IgD-negative memory B cell (primary cell): ENCODE measurements at regions not wholly inside any gene's neighbourhood (a gene's known extent, or its start where the extent isn't known, plus 50 kb on each side); places are given as distances from the start of the nearest gene placed in this dataset.
A peak's percentile ranks its signal among the peaks of the same experiment; 100 is the strongest.

Experiments
- H3K27ac Mint-ChIP-seq, 3 donors: one replicate each; pipeline ENCODE4 v1.8.0; 2020 to 2022; ENCODE audit warnings: mild to moderate bottlenecking in 3 of 3, mixed read lengths in 3 of 3, moderate library complexity in 1 of 3
- H3K27me3 Mint-ChIP-seq: one replicate; pipeline ENCODE4 v1.8.0; 2021; ENCODE audit warnings: mixed read lengths
- H3K36me3 Mint-ChIP-seq: one replicate; pipeline ENCODE4 v1.8.0; 2020; ENCODE audit warnings: mild to moderate bottlenecking, mixed read lengths
- H3K4me1 Mint-ChIP-seq, 3 donors: one replicate each; pipeline ENCODE4 v1.8.0; 2020 to 2022; ENCODE audit warnings: mixed read lengths in 3 of 3, mild to moderate bottlenecking in 1 of 3
- H3K4me3 Mint-ChIP-seq, 4 donors: one replicate each; pipeline ENCODE4 v1.8.0; 2020 to 2022; ENCODE audit warnings: mild to moderate bottlenecking in 4 of 4, mixed read lengths in 4 of 4, moderate library complexity in 3 of 4
- H3K9me3 Mint-ChIP-seq, 3 donors: one replicate each; pipeline ENCODE4 v1.8.0; 2020 to 2021; ENCODE audit warnings: mixed read lengths in 3 of 3, mild to moderate bottlenecking in 1 of 3

DNA sequence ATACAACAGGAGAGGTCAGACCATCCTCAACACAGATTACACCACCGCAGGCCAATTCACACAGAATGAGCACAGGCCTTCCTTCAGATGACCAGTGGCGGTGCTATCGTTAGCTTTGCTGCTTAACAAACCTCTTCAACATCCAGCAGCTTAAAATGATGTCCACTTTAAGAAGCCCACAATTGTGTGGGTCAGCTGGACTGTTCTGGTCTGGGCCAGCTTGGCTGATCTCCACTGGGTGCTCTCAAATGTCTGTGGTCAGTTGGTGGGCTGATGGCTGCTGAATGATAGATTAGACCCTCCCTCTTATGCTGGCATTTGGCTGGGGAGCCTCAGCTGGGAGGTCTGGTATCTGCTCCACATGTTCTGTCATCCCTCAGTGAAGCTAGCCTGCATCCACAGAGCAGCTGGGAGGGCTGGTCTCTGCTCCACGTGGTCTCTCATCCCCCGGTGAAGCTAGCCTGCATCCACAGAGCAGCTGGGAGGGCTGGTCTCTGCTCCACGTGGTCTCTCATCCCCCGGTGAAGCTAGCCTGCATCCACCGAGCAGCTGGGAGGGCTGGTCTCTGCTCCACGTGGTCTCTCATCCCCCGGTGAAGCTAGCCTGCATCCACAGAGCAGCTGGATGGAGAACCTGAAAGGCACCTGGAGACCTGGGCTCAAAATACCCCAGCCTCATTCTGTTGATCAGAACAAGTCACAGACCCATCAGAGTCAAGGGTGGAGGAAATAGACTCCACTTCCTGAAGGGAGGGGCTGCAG is 203.6 kb upstream of the DIO3 start:
- Mint-ChIP-seq H3K4me3 (no peak overlapping the region), H3K9me3 (peaks cover 8 to 17% (median 9%) of the 10 kb centered on the region in 3 donors), H3K36me3 (no peaks in the 10 kb centered on the region)

DNA sequence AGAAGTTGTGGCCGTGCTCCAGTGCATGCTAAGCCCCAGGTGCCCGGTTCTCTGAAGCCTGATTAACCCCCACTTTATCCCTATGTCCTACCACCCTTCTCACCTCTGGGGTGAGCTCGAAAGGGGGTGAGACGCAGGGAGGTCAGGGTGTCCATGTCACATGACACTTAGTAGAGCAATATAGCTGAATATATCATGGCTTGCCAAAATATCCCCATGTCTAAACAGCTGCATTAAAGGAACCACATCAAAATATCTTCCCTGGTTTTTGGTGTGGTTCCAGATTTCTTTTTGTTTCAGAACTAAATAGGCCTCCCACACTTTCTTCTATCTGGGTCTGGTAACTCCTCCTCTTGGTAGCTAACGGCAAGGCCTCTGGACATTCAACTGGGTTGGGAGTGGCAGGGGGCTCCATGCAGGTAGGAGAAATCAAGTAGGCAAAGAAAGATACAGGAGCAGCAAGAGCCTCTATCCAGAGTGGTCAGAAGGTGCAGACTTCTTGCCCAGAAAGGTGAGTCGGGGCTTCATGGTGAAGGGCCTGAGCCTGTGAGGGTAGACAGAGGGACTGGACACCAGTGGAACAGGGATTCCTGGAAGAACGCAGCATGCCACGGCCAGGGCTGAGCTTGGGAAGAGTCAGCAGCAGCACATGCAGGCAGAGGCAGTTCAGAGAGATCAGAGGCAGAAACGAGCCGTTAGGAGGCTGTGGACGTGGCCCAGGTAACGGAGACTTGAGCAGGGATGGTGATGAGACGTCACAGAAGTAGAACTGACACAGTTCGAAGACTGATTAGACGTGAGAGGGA is 202.8 kb upstream of the DIO3 start:
- H3K4me3 Mint-ChIP-seq, result no peak overlapping the region
- peaks cover 9 to 15% (median 14%) of the 10 kb centered on the region in 3 donors for H3K9me3 Mint-ChIP-seq
- H3K36me3 Mint-ChIP-seq, result no peaks in the 10 kb centered on the region
- no peak overlapping the region for H3K27ac Mint-ChIP-seq
- H3K4me1 Mint-ChIP-seq, result peaks cover 0 to 4% (median 2%) of the 10 kb centered on the region in 3 donors
- peaks cover 21% of the 10 kb centered on the region for H3K27me3 Mint-ChIP-seq

More for the DNA sequence above, 203.6 kb upstream of the DIO3 start:
- Mint-ChIP-seq H3K4me1 (peaks cover 0 to 4% (median 2%) of the 10 kb centered on the region in 3 donors), H3K27me3 (peaks cover 21% of the 10 kb centered on the region), H3K27ac (no peak overlapping the region)

DNA sequence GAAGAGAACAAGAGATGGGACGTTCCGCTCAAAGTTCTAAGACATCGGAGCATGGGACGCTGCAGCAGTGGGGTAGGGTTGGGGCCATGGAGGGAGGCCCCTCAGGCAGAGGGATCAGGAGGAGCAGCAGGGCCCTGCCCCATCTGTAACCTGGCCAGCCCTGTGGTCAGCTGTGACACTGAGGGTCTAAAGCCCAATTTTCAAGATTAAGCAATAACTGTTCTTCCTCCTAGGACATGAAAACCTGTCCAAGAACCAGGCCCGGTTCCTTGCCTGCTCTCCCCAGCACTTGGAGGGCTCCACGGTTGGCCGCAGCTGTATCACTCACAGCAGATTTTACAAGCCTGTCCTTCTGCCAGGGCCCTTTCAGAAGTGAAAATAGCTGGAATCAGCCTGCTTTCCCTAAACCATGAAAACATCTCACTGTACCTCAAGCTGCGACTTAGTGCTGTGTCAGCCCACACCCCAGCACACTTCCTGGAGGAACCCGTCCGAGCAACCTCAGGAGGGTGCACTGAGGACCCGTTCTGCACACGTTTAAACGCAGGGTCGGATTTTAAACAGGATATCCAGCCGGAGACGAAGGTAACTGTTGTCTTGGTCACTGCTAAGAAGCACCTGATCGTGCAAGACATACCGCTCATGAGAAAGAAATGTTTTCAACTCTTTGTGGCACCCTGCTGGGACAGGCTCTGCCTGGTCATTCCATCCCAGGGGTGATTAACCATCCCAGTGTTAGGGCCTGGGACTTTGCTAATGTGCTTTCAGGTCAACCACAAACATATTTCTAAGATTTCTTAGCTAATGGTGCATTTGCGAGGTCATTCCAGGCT is 201.9 kb upstream of the DIO3 start:
- peaks cover 0 to 4% (median 2%) of the 10 kb centered on the region in 3 donors for H3K4me1 Mint-ChIP-seq
- peaks cover 25% of the 10 kb centered on the region for H3K27me3 Mint-ChIP-seq
- no peak overlapping the region for H3K4me3 Mint-ChIP-seq
- H3K27ac Mint-ChIP-seq, result no peak overlapping the region
- no peaks in the 10 kb centered on the region for H3K36me3 Mint-ChIP-seq
- peaks cover 7 to 13% (median 8%) of the 10 kb centered on the region in 3 donors for H3K9me3 Mint-ChIP-seq

DNA sequence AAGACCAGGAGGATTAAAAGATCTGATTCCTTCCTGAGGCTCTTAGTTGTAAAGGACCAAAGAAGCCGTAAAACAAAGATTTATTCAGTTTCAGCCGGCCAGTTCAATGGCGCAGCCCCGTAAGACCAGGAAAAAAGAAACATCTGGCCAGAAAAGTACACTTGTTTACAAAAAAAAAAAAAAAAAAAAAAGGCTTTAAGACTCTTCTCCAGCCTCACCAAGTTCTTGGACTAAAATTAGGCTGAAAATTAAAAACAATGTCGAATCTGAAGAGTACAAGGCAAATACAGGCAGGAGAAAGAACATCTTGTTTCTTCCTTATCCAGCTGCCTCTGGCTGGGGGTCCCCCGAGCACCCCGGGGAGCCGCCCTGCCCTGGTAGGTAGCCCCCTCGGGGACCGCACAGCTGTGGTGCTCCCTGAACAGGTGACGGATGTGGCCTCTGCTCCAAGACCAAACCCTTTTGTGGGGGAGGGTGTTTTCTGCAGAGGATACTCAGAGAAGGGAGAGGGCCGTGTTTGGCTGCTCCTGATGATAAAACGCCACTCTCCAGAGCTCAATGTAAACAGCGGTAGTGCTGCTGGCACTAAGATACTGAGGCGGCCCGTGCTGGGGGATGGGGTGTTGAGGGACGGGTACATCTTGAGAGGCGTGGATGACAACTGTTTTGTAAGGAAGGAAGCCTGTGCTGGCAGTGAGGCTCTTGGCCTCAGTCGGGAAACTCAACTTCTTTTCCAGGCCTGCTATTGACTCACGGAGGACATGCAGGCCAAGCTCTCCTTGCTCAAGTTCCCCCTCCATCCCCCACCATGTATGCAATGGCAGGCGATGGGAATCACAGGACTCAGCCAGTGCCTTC is 201.0 kb upstream of the DIO3 start:
- Mint-ChIP-seq H3K4me3 (peak overlapping the region in 1 of 4 donors; percentile 10), H3K27me3 (peaks cover 28% of the 10 kb centered on the region), H3K36me3 (no peaks in the 10 kb centered on the region), H3K9me3 (peaks cover under 1 to 13% (median 2%) of the 10 kb centered on the region in 3 donors), H3K27ac (no peak overlapping the region), H3K4me1 (peaks cover 0 to 4% (median 2%) of the 10 kb centered on the region in 3 donors)

DNA sequence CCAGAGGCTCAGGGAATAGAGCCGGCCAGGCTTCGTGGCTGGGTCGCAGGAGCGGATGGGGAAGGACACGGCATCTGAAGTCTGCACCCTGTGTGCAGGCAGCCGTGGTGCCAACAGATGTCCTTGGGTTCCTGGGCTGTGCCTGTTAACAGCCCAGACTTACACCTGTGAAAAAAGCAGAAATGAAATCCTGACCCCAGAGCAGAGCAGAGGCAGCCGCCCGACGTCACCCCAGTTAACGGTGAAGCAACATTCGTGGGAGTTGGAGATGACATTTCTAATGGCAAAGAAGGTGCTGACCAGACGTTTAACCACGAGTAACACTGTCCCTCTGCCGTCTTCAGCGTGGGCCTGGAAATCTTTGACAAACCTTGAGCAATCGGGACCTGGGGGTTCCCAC is 200.3 kb upstream of the DIO3 start:
- no peak overlapping the region for H3K27ac Mint-ChIP-seq
- no peaks in the 10 kb centered on the region for H3K36me3 Mint-ChIP-seq
- peaks cover 0 to 13% (median 2%) of the 10 kb centered on the region in 3 donors for H3K9me3 Mint-ChIP-seq
- no peak overlapping the region for H3K4me3 Mint-ChIP-seq
- peaks cover 0 to 4% (median 2%) of the 10 kb centered on the region in 3 donors for H3K4me1 Mint-ChIP-seq
- peaks cover 28% of the 10 kb centered on the region for H3K27me3 Mint-ChIP-seq

DNA sequence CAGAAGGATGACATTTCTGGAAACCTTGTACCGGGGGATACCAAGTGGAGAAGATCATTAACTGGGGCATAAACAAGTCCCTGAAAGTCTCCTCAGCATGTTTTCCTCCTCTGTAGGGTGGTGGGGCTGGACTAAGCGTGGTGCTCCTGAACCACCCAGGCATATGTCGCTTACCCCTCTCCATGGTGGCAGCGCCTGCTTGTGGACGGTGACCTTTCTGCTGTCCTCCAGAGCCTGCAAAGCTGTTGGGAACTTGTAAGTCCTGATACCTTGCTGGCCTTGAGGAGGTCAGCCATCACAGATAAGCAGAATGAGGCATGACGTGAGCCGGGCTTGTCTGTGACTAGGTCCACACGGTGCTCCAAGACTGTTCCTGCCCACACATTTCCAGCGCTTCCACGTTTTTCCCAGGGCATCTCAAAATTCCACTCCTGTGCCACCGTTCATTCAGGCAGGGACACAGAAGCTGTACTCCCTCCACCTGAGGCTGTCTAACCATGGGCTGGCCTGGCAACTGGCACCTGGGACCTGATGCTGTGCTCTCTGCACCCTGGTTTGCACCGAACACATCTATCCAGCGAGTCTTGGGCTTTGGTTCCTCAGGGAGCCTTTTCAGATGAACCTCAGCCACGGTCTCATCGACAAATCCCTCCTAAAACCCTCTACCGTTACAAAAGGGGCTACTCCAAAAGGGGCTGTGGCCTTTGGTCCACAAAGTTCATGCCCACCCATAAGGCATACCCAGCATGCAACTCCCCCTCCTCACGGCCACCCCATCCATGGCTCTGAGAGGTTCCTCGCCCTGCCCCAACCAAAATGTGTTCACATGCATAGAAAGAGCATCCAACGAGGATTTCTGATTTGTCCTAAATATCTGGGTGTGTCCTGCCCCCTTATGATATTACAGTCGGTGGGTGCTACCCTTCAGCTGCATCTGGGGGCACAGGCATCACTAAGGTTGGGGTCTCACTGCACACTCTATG is 199.6 kb upstream of the DIO3 start:
- Mint-ChIP-seq H3K27me3 (peaks cover 28% of the 10 kb centered on the region), H3K9me3 (peaks cover 0 to 13% (median 0%) of the 10 kb centered on the region in 3 donors), H3K4me1 (peaks cover 0 to 4% (median 2%) of the 10 kb centered on the region in 3 donors), H3K4me3 (no peak overlapping the region), H3K27ac (no peak overlapping the region), H3K36me3 (no peaks in the 10 kb centered on the region)

DNA sequence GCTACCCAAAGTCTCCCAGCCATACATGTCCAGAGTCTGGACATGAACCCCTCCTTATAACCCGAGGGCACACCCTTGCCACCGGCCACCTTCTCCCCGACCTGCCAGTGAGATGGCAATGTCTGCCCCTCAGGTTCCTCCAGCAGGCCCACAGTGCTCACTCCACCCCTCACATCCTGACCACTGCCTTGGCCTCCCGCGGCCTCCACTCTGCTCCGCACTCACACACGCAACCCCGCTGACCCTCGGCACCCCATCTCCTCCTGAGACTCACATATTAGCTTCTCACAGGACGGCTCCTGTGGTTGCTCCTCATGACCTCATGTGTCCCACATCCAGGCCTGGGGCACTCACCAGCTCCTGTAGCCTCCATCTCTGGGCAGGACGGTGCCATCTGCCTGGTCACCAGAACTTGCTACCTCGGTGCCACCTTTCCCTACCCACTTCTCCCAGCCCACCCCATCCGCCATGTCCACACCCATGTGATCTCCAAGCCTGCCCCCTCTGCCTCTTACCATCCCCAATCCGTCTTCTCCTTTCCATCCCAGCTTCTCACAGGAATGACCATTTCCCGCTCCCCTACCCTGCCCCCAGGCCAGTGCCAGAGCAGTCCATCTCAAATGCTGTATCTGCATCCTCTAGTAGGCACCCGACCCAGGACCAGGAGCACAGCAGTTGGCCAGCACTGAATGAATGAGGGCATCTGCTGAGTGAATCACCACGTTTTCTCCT is 198.6 kb upstream of the DIO3 start:
- H3K27ac Mint-ChIP-seq, result peak overlapping the region in 1 of 3 donors; percentile 61

DNA sequence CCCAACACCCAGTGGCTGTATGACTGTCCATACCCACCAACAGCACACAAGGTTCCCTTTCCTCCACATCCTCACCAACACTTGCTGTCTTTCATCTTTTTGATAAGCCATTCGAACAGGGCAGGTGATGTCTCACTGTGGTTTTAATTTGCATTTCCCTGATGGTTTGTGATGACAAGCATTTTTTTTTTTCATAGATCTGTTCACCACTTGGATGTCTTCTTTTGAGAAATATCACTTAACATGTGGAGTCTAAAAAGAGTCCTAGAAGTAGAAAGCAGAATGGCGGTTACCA is 198.1 kb upstream of the DIO3 start:
- H3K36me3 Mint-ChIP-seq, result no peaks in the 10 kb centered on the region
- H3K4me3 Mint-ChIP-seq, result peak overlapping the region in 1 of 4 donors; percentile 51
- H3K9me3 Mint-ChIP-seq, result peaks cover 0 to 13% (median 0%) of the 10 kb centered on the region in 3 donors
- peaks cover 0 to 4% (median 2%) of the 10 kb centered on the region in 3 donors for H3K4me1 Mint-ChIP-seq
- no peak overlapping the region for H3K27ac Mint-ChIP-seq
- peaks cover 30% of the 10 kb centered on the region for H3K27me3 Mint-ChIP-seq

More for the DNA sequence above, 198.6 kb upstream of the DIO3 start:
- H3K4me3 Mint-ChIP-seq, result peak overlapping the region in 1 of 4 donors; percentile 51
- peaks cover 0 to 4% (median 2%) of the 10 kb centered on the region in 3 donors for H3K4me1 Mint-ChIP-seq
- no peaks in the 10 kb centered on the region for H3K36me3 Mint-ChIP-seq
- H3K9me3 Mint-ChIP-seq, result peaks cover 0 to 13% (median 0%) of the 10 kb centered on the region in 3 donors
- peaks cover 30% of the 10 kb centered on the region for H3K27me3 Mint-ChIP-seq

DNA sequence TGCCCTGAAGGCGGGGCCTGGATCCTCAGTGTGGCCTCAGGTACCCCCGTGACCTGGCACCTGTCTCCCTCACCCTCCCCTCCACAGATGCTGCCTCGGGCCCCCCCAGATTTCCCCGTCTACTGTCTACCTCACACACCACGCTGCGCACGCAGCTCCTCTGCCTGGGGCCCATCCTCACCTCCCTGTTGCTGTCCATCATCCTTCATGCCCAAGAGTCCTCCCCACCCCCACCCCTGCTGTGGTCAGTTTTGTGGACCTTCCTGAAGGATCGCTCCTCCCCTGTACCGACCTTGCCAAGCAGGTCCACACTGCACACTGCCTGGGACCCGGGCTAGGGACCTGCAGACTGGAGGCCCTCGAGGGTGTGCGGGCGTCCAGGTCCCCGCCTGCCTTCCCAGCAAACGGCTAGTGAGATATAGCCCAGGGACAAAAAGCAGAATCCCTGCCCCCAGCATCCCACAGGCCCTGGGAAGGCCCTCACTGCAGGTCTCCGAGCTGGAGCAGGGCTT is 197.4 kb upstream of the DIO3 start:
- no peak overlapping the region for H3K27ac Mint-ChIP-seq
- H3K27me3 Mint-ChIP-seq, result peaks cover 29% of the 10 kb centered on the region
- H3K9me3 Mint-ChIP-seq, result peaks cover 0 to 13% (median 0%) of the 10 kb centered on the region in 3 donors
- H3K36me3 Mint-ChIP-seq, result no peaks in the 10 kb centered on the region
- H3K4me1 Mint-ChIP-seq, result peaks cover 0 to 4% (median 0%) of the 10 kb centered on the region in 3 donors
- H3K4me3 Mint-ChIP-seq, result no peak overlapping the region

DNA sequence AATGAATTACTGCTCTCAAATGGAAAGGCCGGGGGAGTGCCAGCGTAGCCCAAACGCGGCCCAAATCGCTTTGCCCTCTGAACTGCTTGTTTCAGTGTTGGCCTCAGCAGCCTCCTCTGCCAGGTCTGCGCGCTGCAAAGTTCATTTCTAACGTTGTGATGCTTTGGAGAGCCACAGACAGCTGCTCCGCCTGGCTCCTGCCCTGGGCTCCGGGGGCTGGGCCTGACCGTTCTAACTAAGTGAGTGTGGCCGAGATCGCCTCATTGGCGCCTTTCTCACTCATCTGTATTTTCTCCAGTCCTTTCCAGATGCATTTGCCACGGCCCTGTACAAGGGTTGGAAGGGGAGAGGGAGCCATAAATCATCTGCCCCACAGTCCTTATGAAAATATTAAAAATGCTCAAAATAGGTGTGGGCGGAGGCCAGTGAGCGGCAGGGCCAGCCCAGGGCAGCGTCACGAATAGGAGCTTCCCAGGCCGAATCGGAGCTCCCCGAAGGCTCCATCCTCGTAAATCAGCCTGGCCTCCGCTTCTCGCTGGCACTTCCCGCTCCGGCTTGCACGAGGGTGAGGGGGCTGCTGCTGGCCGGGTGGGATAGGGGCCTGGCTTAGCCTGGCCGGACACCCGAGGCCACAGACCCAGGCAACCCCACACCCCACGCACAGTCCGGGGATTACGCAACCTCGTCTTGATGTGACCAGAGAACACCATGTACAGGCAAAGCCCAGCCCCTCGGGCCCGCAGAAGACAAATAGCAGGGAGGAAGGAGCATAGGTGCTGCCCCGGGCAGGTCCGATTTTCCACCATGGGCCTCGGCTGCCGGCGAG is 196.6 kb upstream of the DIO3 start:
- no peak overlapping the region for H3K27ac Mint-ChIP-seq
- peak overlapping the region in 1 of 4 donors; percentile 51 for H3K4me3 Mint-ChIP-seq
- H3K4me1 Mint-ChIP-seq, result peaks cover 0 to 4% (median 0%) of the 10 kb centered on the region in 3 donors
- peaks cover 0 to 10% (median 0%) of the 10 kb centered on the region in 3 donors for H3K9me3 Mint-ChIP-seq
- H3K27me3 Mint-ChIP-seq, result peaks cover 24% of the 10 kb centered on the region
- no peaks in the 10 kb centered on the region for H3K36me3 Mint-ChIP-seq

DNA sequence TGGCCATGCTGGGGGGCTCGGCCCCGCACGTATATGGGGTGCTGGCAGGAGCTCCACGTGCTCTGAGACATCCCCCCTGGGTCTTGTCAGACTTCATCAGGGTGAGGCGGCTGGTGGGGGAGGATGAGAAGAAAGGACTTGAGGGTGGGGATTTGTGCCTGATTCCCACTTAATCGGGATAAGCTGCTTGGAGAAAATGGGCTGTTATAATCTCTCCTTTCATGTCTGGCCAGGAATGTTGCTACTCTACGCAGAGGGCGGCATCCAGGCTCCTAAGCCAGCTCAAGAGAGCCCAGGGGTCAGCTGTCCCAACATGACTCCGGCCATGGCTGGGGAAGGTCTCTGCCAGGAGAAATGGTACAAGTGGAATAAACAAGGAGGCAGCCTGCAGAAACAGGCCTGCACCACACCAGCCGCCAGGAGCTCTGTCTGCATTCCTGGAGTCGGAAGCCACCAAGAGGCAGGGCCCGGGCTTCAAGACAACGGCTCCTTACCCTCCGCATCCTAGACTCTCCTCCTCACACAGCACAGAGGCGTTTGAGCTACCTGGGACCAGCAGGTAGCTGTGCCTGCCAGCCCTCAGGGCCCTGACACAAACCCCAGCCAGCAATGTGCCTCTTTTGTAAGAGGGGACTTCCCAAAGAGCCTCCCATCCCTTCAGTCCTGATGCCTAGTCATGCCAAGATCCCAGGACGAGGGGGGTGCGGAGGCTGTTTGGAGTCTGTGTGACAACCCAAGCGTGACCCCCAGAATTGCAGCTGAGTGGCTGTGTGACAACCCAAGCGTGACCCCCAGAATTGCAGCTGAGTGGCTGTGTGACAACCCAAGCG is 195.8 kb upstream of the DIO3 start:
- Mint-ChIP-seq H3K27me3 (peaks cover 19% of the 10 kb centered on the region), H3K4me1 (peaks cover 0 to 4% (median 0%) of the 10 kb centered on the region in 3 donors), H3K36me3 (no peaks in the 10 kb centered on the region), H3K9me3 (peaks cover 0 to 10% (median 0%) of the 10 kb centered on the region in 3 donors), H3K27ac (no peak overlapping the region), H3K4me3 (no peak overlapping the region)
